MM.1S (cell line): ENCODE measurements at regions not wholly inside any gene's neighbourhood (a gene's known extent, or its start where the extent isn't known, plus 50 kb on each side); places are given as distances from the start of the nearest gene placed in this dataset.

Experiments used
- DNase-seq: peaks from one replicate; pipeline ENCODE4 v3.0.0-alpha.2; 2015
- H2AFZ ChIP-seq: fragments of 300-600 bp; sonication (generic); 2 replicates; pipeline ENCODE4 v1.6.0; 2016; ENCODE audit warnings: antibody characterized with exemption, low read length
- H3F3A ChIP-seq: fragments of 300-600 bp; sonication (generic); 2 replicates; pipeline ENCODE4 v1.6.1; 2016; ENCODE audit warnings: mild to moderate bottlenecking, antibody characterized with exemption, low read length, moderate library complexity, mixed read lengths; ENCODE audit not compliant: insufficient read depth
- H3K27ac ChIP-seq: fragments of 300-600 bp; sonication (generic); 2 replicates; pipeline ENCODE4 v1.5.1; 2016; ENCODE audit warnings: mild to moderate bottlenecking, low read length
- H3K27me3 ChIP-seq: fragments of 300-600 bp; sonication (generic); replicated peaks from 2 replicates; pipeline ENCODE4 v1.6.0; 2016; ENCODE audit warnings: low read length; ENCODE audit not compliant: insufficient read depth
- H3K36me3 ChIP-seq: fragments of 300-600 bp; sonication (generic); replicated peaks from 2 replicates; pipeline ENCODE4 v1.6.1; 2016; ENCODE audit warnings: mild to moderate bottlenecking, low read length, mixed read lengths; ENCODE audit not compliant: insufficient read depth
- H3K4me1 ChIP-seq: fragments of 300-600 bp; sonication (generic); 2 replicates; pipeline ENCODE4 v1.6.1; 2016; ENCODE audit warnings: low read length, mixed read lengths
- H3K4me2 ChIP-seq: fragments of 300-600 bp; sonication (generic); 2 replicates; pipeline ENCODE4 v1.6.0; 2016; ENCODE audit warnings: low read depth, low read length
- H3K4me3 ChIP-seq: fragments of 300-600 bp; sonication (generic); 2 replicates; pipeline ENCODE4 v1.5.1; 2016; ENCODE audit warnings: low read length, mixed read lengths
- H3K79me2 ChIP-seq: fragments of 300-600 bp; sonication (generic); 2 replicates; pipeline ENCODE4 v1.6.1; 2016; ENCODE audit warnings: mixed run types, low read length, mixed read lengths
- H3K9ac ChIP-seq: fragments of 300-600 bp; sonication (generic); 2 replicates; pipeline ENCODE4 v1.6.1; 2016; ENCODE audit warnings: low read length, mixed read lengths
- H3K9me2 ChIP-seq: fragments of 300-600 bp; sonication (generic); replicated peaks from 2 replicates; pipeline ENCODE4 v1.6.1; 2016; ENCODE audit warnings: mild to moderate bottlenecking, low read length, mixed read lengths; ENCODE audit not compliant: insufficient read depth
- H3K9me3 ChIP-seq: fragments of 300-600 bp; sonication (generic); replicated peaks from 2 replicates; pipeline ENCODE4 v1.6.1; 2016; ENCODE audit warnings: mild to moderate bottlenecking, low read length, mixed read lengths; ENCODE audit not compliant: insufficient read depth
- H4K20me1 ChIP-seq: fragments of 300-600 bp; sonication (generic); 2 replicates; pipeline ENCODE4 v1.6.1; 2016; ENCODE audit warnings: mild to moderate bottlenecking, low read length, moderate library complexity, mixed read lengths; ENCODE audit not compliant: insufficient read depth
- EZH2 ChIP-seq: fragments of 300-600 bp; sonication (generic); optimal IDR thresholded peaks from 2 replicates; pipeline ENCODE3; 2017; ENCODE audit warnings: low read depth, mild to moderate bottlenecking, antibody characterized with exemption, low read length, mixed read lengths
- EZH2phosphoT487 ChIP-seq: fragments of 300-600 bp; sonication (generic); IDR thresholded peaks from 2 replicates; pipeline ENCODE4 v1.6.1; 2018; ENCODE audit warnings: antibody characterized with exemption, low read length
- TF ChIP-seq, protein P1 (sequence below): fragments of 300-600 bp; sonication (generic); IDR thresholded peaks from 2 replicates; pipeline ENCODE4 v1.5.1; 2016; ENCODE audit warnings: antibody characterized with exemption, low read length, mixed read lengths

DNA sequence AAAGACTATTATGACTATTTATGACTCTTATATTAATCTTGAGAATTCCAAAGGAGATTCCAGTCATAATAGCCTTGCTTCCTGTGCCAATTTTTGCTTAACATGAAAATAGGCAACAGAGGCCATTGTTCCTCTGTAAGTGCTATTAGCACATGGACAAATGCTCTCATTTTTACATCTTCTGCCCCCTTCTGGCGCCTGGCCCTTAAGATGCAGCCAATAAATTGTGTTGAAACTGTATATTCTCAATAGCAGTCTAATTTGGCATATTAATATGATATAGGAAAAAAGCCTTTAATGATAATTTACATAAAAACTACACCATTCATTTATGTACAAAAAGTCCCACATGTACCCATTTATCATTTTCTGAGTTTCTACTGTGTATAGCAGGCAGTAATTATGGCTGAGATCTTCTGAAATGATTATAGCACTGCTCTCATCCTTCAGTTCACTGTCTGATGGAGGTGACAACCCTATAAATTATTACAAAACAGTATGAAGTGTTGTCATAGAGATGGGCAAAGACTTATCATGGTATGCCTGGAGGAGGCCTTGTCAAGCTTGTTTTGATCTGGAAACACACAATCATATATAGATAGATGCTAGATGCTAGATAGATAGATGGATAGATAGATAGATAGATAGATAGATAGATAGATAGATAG, 613.3 kb downstream of the TSN start:
- no peaks in the 10 kb centered on the region for H3K36me3 ChIP-seq
- H3K9me3 ChIP-seq, result no peaks in the 10 kb centered on the region
- no peak overlapping the region for H3K27ac ChIP-seq
- DNase-seq, result no peak
- no peaks in the 10 kb centered on the region for H3K4me1 ChIP-seq
- no peaks in the 10 kb centered on the region for H3F3A ChIP-seq
- no peak overlapping the region for H3K4me3 ChIP-seq
- H3K27me3 ChIP-seq, result no peaks in the 10 kb centered on the region
- no peaks in the 10 kb centered on the region for H4K20me1 ChIP-seq
- no peak overlapping the region for H2AFZ ChIP-seq
- H3K9me2 ChIP-seq, result no peaks in the 10 kb centered on the region
- TF ChIP-seq EZH2phosphoT487 (no peak), EZH2 (no peak)
- TF ChIP-seq, protein P1, sequence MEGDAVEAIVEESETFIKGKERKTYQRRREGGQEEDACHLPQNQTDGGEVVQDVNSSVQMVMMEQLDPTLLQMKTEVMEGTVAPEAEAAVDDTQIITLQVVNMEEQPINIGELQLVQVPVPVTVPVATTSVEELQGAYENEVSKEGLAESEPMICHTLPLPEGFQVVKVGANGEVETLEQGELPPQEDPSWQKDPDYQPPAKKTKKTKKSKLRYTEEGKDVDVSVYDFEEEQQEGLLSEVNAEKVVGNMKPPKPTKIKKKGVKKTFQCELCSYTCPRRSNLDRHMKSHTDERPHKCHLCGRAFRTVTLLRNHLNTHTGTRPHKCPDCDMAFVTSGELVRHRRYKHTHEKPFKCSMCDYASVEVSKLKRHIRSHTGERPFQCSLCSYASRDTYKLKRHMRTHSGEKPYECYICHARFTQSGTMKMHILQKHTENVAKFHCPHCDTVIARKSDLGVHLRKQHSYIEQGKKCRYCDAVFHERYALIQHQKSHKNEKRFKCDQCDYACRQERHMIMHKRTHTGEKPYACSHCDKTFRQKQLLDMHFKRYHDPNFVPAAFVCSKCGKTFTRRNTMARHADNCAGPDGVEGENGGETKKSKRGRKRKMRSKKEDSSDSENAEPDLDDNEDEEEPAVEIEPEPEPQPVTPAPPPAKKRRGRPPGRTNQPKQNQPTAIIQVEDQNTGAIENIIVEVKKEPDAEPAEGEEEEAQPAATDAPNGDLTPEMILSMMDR, result no peak
- no peak overlapping the region for H3K9ac ChIP-seq
- no peaks in the 10 kb centered on the region for H3K79me2 ChIP-seq
- H3K4me2 ChIP-seq, result no peak overlapping the region

DNA sequence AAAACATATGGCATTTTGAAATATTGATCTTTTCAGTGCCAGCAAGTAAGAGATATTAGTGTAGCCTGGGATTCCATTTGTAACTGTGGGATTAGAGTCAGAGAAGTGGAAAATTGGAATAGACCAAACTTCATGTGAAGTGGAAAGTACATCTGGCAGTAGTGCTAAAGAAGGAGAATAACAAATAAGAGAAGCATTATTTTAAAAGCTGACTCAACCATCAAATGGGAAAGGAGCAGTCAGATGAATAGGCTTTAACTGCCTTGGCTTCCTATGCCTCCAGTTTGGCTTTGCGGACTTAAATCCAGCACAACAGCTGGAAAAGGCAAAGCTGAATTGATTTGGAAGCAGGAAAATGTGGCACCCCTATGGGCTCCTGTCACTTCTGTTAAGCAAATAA, 623.1 kb downstream of the TSN start:
- H2AFZ ChIP-seq, result no peak overlapping the region
- H3K4me2 ChIP-seq, result no peak overlapping the region
- no peaks in the 10 kb centered on the region for H4K20me1 ChIP-seq
- no peaks in the 10 kb centered on the region for H3K79me2 ChIP-seq
- no peaks in the 10 kb centered on the region for H3F3A ChIP-seq
- TF ChIP-seq, protein P1, result no peak
- TF ChIP-seq EZH2phosphoT487 (no peak), EZH2 (no peak)
- H3K9ac ChIP-seq, result no peak overlapping the region
- no peaks in the 10 kb centered on the region for H3K36me3 ChIP-seq
- no peaks in the 10 kb centered on the region for H3K4me1 ChIP-seq
- H3K9me2 ChIP-seq, result no peaks in the 10 kb centered on the region
- H3K27ac ChIP-seq, result no peak overlapping the region
- no peak for DNase-seq
- H3K9me3 ChIP-seq, result no peaks in the 10 kb centered on the region
- H3K27me3 ChIP-seq, result no peaks in the 10 kb centered on the region
- no peak overlapping the region for H3K4me3 ChIP-seq

DNA sequence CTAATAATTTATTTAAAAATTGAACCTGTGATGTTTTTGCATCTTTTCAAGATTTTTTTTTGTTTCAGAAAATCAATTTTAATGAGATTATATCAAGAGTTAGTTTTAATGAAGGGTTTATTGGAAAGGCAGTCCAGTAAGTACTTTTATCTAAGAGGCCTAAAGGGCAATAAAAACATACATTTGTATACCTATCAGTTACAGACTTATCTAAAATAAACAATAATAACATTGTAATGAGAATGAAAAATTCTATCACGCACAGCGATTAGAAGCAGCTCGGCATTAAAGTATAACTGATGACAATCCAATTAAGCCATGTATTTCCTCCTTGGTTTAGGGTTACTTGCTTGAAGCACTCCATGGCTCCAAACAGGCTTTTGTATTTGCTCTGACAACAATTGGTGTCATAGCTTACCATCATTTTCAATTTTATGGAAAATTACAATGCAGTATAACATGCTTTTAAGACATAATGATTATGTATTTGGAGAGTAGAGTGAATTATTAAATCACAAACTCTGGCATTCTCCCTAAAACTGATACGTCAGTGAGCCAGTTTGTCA, 629.4 kb downstream of the TSN start:
- H3K79me2 ChIP-seq, result no peaks in the 10 kb centered on the region
- no peak for DNase-seq
- no peaks in the 10 kb centered on the region for H3K36me3 ChIP-seq
- H3K27ac ChIP-seq, result no peak overlapping the region
- H3K4me1 ChIP-seq, result no peaks in the 10 kb centered on the region
- H3K9me3 ChIP-seq, result no peaks in the 10 kb centered on the region
- no peak overlapping the region for H3K9ac ChIP-seq
- H3K27me3 ChIP-seq, result no peaks in the 10 kb centered on the region
- no peak overlapping the region for H3K4me2 ChIP-seq
- no peaks in the 10 kb centered on the region for H4K20me1 ChIP-seq
- H3K9me2 ChIP-seq, result no peaks in the 10 kb centered on the region
- TF ChIP-seq, protein P1, result no peak
- no peak for TF ChIP-seq EZH2
- TF ChIP-seq EZH2phosphoT487, result no peak
- H3F3A ChIP-seq, result no peaks in the 10 kb centered on the region
- no peak overlapping the region for H2AFZ ChIP-seq
- H3K4me3 ChIP-seq, result no peak overlapping the region
